K562 (cell line): ENCODE measurements at regions not wholly inside any gene's neighbourhood (a gene's known extent, or its start where the extent isn't known, plus 50 kb on each side); places are given as distances from the start of the nearest gene placed in this dataset.

Experiments used
- ATAC-seq: fragments of 200-7000 bp; cut with Tn5 transposase; 3 replicates; pipeline ENCODE4 v1.9.1; 2020; ENCODE audit warnings: moderate library complexity
- BruUV-seq: library from RNA; stranded (reverse); fragments of 400-500 nt; replicated peaks from 2 replicates; lab custom pipeline; 2021; lab: Mats Ljungman, UMichigan
- CTCF ChIA-PET: fragments of 300-600 bp; formaldehyde crosslinking; extraction: SDS; loops from one replicate; lab custom pipeline; 2021; ENCODE audit warnings: low intra/inter-chr PET ratio; lab: Yijun Ruan, JAX
- POLR2A ChIA-PET: fragments of 300-600, 350-650 bp; sonication (Branson Sonifier 250); formaldehyde crosslinking; extraction: SDS; loops from one replicate; lab custom pipeline; 2021; ENCODE audit warnings: antibody characterized with exemption, inconsistent platforms; lab: Yijun Ruan, JAX
- DNase-seq, 4 experiments: peaks; one replicate each; pipeline versions ENCODE4 v3.0.0 to v3.0.0-alpha.2; 2011 to 2018; ENCODE audit warnings: low spot score in 3 of 4, mixed read lengths in 3 of 4; ENCODE audit errors: extremely low read depth in 1 of 4
- FAIRE-seq: peaks from 2 replicates; lab custom pipeline; 2011; peaks lifted over from hg19 to GRCh38; lab: Jason Lieb, UNC
- H2AFZ ChIP-seq: 2 replicates; pipeline ENCODE4 v1.6.0; 2011; ENCODE audit warnings: low read depth, low read length, control low read depth, inconsistent platforms
- H3K27ac ChIP-seq: fragments of 200-600 bp; 3 replicates; pipeline ENCODE4 v1.8.0; 2011; ENCODE audit warnings: low read depth, mild to moderate bottlenecking, control low read depth, inconsistent platforms, low read length, moderate library complexity, mixed read lengths; ENCODE audit errors: extremely low read depth
- H3K27me3 ChIP-seq, 2 experiments: fragments of 300-600 bp in 1 of 2; 2 replicates in 1 of 2; 3 replicates in 1 of 2; pipeline versions ENCODE4 v1.6.0 to v1.8.0; 2011; ENCODE audit warnings: inconsistent platforms in 2 of 2, low read length in 2 of 2, mild to moderate bottlenecking in 1 of 2, mixed read lengths in 1 of 2, moderate library complexity in 1 of 2; ENCODE audit not compliant: control insufficient read depth in 2 of 2, insufficient read depth in 2 of 2
- H3K36me3 ChIP-seq: fragments of 300-600 bp; 3 replicates; pipeline ENCODE4 v1.8.0; 2011; ENCODE audit warnings: mild to moderate bottlenecking, low read length, inconsistent platforms; ENCODE audit not compliant: control insufficient read depth, insufficient read depth
- H3K4me1 ChIP-seq, 2 experiments: fragments of 200-600 bp in 1 of 2; replicated peaks in 1 of 2; 2 replicates in 1 of 2; 3 replicates in 1 of 2; pipeline versions ENCODE4 v1.5.1 to v1.8.0; 2011; ENCODE audit warnings: inconsistent platforms in 2 of 2, low read length in 2 of 2, mild to moderate bottlenecking in 1 of 2, mixed read lengths in 1 of 2, moderate library complexity in 1 of 2; ENCODE audit not compliant: control insufficient read depth in 2 of 2, insufficient read depth in 2 of 2
- H3K4me2 ChIP-seq: 2 replicates; pipeline ENCODE4 v1.6.1; 2011; ENCODE audit warnings: low read length, control low read depth, inconsistent platforms, mixed read lengths; ENCODE audit not compliant: insufficient read depth
- H3K4me3 ChIP-seq: fragments of 200-600 bp; sonication (generic), shearing (Covaris generic); 2 replicates; pipeline ENCODE4 v1.5.1; 2016; ENCODE audit warnings: control low read depth, inconsistent platforms
- H3K79me2 ChIP-seq: fragments of 200-600 bp; 3 replicates; pipeline ENCODE4 v1.8.0; 2011; ENCODE audit warnings: low read length, inconsistent platforms; ENCODE audit not compliant: control insufficient read depth, insufficient read depth
- H3K9ac ChIP-seq, 2 experiments: 2 replicates each; pipeline versions ENCODE4 v1.6.0 to v1.6.1; 2011; ENCODE audit warnings: low read depth in 2 of 2, low read length in 2 of 2, control low read depth in 1 of 2, inconsistent platforms in 1 of 2, mild to moderate bottlenecking in 1 of 2, mixed read lengths in 1 of 2; ENCODE audit not compliant: insufficient read depth in 1 of 2
- H3K9me1 ChIP-seq: one replicate; pipeline ENCODE4 v1.6.0; 2011; ENCODE audit warnings: inconsistent platforms, mild to moderate bottlenecking, low read length, moderate library complexity; ENCODE audit not compliant: control insufficient read depth, insufficient read depth
- H3K9me3 ChIP-seq: replicated peaks from 2 replicates; pipeline ENCODE4 v1.5.1; 2011; ENCODE audit warnings: low read depth, low read length, inconsistent platforms; ENCODE audit not compliant: control insufficient read depth, insufficient read depth
- H4K20me1 ChIP-seq: replicated peaks from 2 replicates; pipeline ENCODE4 v1.6.1; 2011; ENCODE audit warnings: low read length, inconsistent platforms, mixed read lengths; ENCODE audit not compliant: control insufficient read depth, insufficient read depth
- ASH1L ChIP-seq: fragments of 450-650 bp; IDR thresholded peaks from 2 replicates; pipeline ENCODE4 v1.6.1; 2018; ENCODE audit warnings: borderline replicate concordance, mild to moderate bottlenecking, low read depth; ENCODE audit not compliant: partially characterized antibody
- CC2D1A ChIP-seq: fragments of 450-650 bp; IDR thresholded peaks from 2 replicates; pipeline ENCODE4 v1.6.1; 2017; ENCODE audit warnings: mild to moderate bottlenecking
- DLX4 ChIP-seq: fragments of 250-450 bp; sonication (Bioruptor Pico); IDR thresholded peaks from 2 replicates; pipeline ENCODE4 v1.6.1; 2021; ENCODE audit warnings: mild to moderate bottlenecking
- ETV1 ChIP-seq: fragments of 450-650 bp; conservative IDR thresholded peaks from 2 replicates; pipeline ENCODE4 v1.6.1; 2016; ENCODE audit warnings: missing genetic modification characterization, control low read depth, low read depth, missing compliant biosample characterization
- HDAC3 ChIP-seq: fragments of 450-650 bp; IDR thresholded peaks from 2 replicates; pipeline ENCODE4 v1.6.1; 2018; ENCODE audit warnings: borderline replicate concordance, mild to moderate bottlenecking, moderate library complexity; ENCODE audit not compliant: partially characterized antibody
- MTA1 ChIP-seq: fragments of 450-650 bp; IDR thresholded peaks from 2 replicates; pipeline ENCODE4 v1.6.1; 2017; ENCODE audit warnings: borderline replicate concordance
- PHB2 ChIP-seq: fragments of 450-650 bp; IDR thresholded peaks from 2 replicates; pipeline ENCODE4 v1.6.1; 2017; ENCODE audit warnings: low read depth
- PKNOX1 ChIP-seq: fragments of 450-650 bp; IDR thresholded peaks from 2 replicates; pipeline ENCODE4 v1.6.1; 2016
- RAD21 ChIP-seq, 2 experiments: fragments of 250-450 bp in 1 of 2; fragments of 450-650 bp in 1 of 2; sonication (Bioruptor Pico) in 1 of 2; formaldehyde crosslinking in 1 of 2; IDR thresholded peaks in 1 of 2; conservative IDR thresholded peaks in 1 of 2; 2 replicates each; pipeline versions ENCODE4 v1.4.0 to v1.8.0; 2020 to 2022; ENCODE audit warnings: mild to moderate bottlenecking in 2 of 2, moderate library complexity in 1 of 2
- SMARCE1 ChIP-seq: fragments of 450-650 bp; IDR thresholded peaks from 2 replicates; pipeline ENCODE4 v1.7.1; 2016; ENCODE audit warnings: mild to moderate bottlenecking
- THRAP3 ChIP-seq: fragments of 450-650 bp; IDR thresholded peaks from 2 replicates; pipeline ENCODE4 v1.6.1; 2016; ENCODE audit warnings: mild to moderate bottlenecking, inconsistent platforms, borderline replicate concordance
- ZEB2 ChIP-seq: fragments of 450-650 bp; IDR thresholded peaks from 2 replicates; pipeline ENCODE4 v1.6.1; 2016
- ZNF217 ChIP-seq: sonication (generic); formaldehyde crosslinking; IDR thresholded peaks from 2 replicates; pipeline ENCODE4 v1.8.0; 2022; ENCODE audit warnings: mild to moderate bottlenecking, missing genetic modification reagents
- ZNF232 ChIP-seq: sonication (generic); formaldehyde crosslinking; IDR thresholded peaks from 2 replicates; pipeline ENCODE4 v1.8.0; 2022; ENCODE audit warnings: mild to moderate bottlenecking, missing genetic modification reagents
- ZNF277 ChIP-seq: fragments of 250-450 bp; sonication (Bioruptor Pico); IDR thresholded peaks from 2 replicates; pipeline ENCODE4 v1.8.0; 2022; ENCODE audit warnings: inconsistent platforms, mild to moderate bottlenecking, moderate library complexity, borderline replicate concordance
- ZNF316 ChIP-seq: fragments of 450-650 bp; IDR thresholded peaks from 2 replicates; pipeline ENCODE4 v1.6.1; 2016
- ZNF512 ChIP-seq: IDR thresholded peaks from 2 replicates; pipeline ENCODE4 v1.6.1; 2016; ENCODE audit warnings: missing genetic modification characterization, missing compliant biosample characterization
- ZNF57 ChIP-seq: fragments of 450-650 bp; formaldehyde crosslinking; IDR thresholded peaks from 2 replicates; pipeline ENCODE4 v1.4.0; 2020; ENCODE audit warnings: mild to moderate bottlenecking, moderate library complexity
- WGBS: fragments of 100-300 bp; shearing (Covaris generic); methylation state at CpG from one replicate; pipeline ENCODE4 v1.1.6; 2016; ENCODE audit warnings: low coverage, mixed read lengths; ENCODE audit not compliant: insufficient coverage; ENCODE audit errors: missing lambda C conversion rate; 5-methylcytosine and 5-hydroxymethylcytosine counted together
- in situ Hi-C: fragments of 300-500 bp; cut with MboI; formaldehyde crosslinking; loops from 4 replicates; pipeline ENCODE4 v1.15.0; 2018; ENCODE audit warnings: inconsistent platforms, mixed read lengths
- intact Hi-C: fragments of 100-400 bp; cut with micrococcal nuclease; formaldehyde crosslinking; loops from 2 replicates; pipeline ENCODE4 v1.14.2; 2022

- H3K79me2 ChIP-seq = no peaks in the 10 kb centered on the region
- WGBS = 3% methylated on average over 5 of the region's 5 CpGs
- H3K4me2 ChIP-seq = no peak overlapping the region
- BruUV-seq = no TSS peak
- H3K27me3 ChIP-seq = peaks cover 0 to 26% of the 10 kb centered on the region in 2 experiments; a peak in 2 of 5 replicates
- POLR2A ChIA-PET = no interaction called here
- no peaks in the 10 kb centered on the region for H3K9me3 ChIP-seq
- no peaks in the 10 kb centered on the region for H3K36me3 ChIP-seq
- in situ Hi-C loops (no loop called here), intact Hi-C loops (no loop called here)
- H2AFZ ChIP-seq = no peak overlapping the region
- no peak overlapping the region for H3K27ac ChIP-seq
- CTCF ChIA-PET = no interaction called here
- no peaks in the 10 kb centered on the region for H4K20me1 ChIP-seq
- FAIRE-seq (no peak), ATAC-seq (no peak), DNase-seq (no peak)
- no peak overlapping the region for H3K9ac ChIP-seq
- H3K4me1 ChIP-seq = no peaks in the 10 kb centered on the region
- no peaks in the 10 kb centered on the region for H3K9me1 ChIP-seq
- no peak overlapping the region for H3K4me3 ChIP-seq
- TF ChIP-seq PKNOX1 (no peak), SMARCE1 (no peak), ETV1 (no peak), ZNF57 (no peak), ASH1L (no peak), ZNF217 (CRISPR knock-in tag) (no peak), DLX4 (CRISPR knock-in tag) (no peak), THRAP3 (no peak), HDAC3 (no peak), ZNF316 (no peak), ZNF277 (no peak), ZEB2 (no peak), RAD21 (CRISPR knock-in tag; conservative IDR thresholded peaks at IDR 0.05 in 1 of 2, IDR thresholded peaks at IDR 0.05 in 1 of 2) (no peak), PHB2 (no peak), CC2D1A (no peak), ZNF512 (tag) (no peak), MTA1 (no peak), ZNF232 (CRISPR knock-in tag) (no peak)
These were observed 168.1 kb upstream of the PPP2R2D start for GRCh38 chr10:131732631-131733127.
